ENCODE measurements at regions not wholly inside any gene's neighbourhood (a gene's known extent, or its start where the extent isn't known, plus 50 kb on each side); places are given as distances from the start of the nearest gene placed in this dataset.

GRCh38 chr15:58324533-58324932 lies 107.3 kb upstream of the LIPC start:
- DNase-seq (ENCODE audit: low spot score): no peak

- DNase-seq (ENCODE audit: low spot score): no peak
These were observed 103.8 kb upstream of the LIPC start for GRCh38 chr15:58327958-58328357.

GRCh38 chr15:58329211-58329610 lies 102.6 kb upstream of the LIPC start:
- no peak for DNase-seq (ENCODE audit: low spot score)

- DNase-seq (ENCODE audit: low spot score): no peak
These were observed 101.8 kb upstream of the LIPC start for GRCh38 chr15:58329781-58330671.

- DNase-seq (ENCODE audit: low spot score): no peak
These were observed 100.8 kb upstream of the LIPC start for GRCh38 chr15:58330741-58331559.

GRCh38 chr15:58331560-58331912 lies 100.3 kb upstream of the LIPC start:
- DNase-seq (ENCODE audit: low spot score): no peak

GRCh38 chr15:58331913-58332675 lies 99.7 kb upstream of the LIPC start:
- DNase-seq (ENCODE audit: low spot score): peak; percentile 94

- no peak for DNase-seq (ENCODE audit: low spot score)
These were observed 99.0 kb upstream of the LIPC start for GRCh38 chr15:58332676-58333400.

GRCh38 chr15:58334803-58335202 lies 97.0 kb upstream of the LIPC start:
- no peak for DNase-seq (ENCODE audit: low spot score)

GRCh38 chr15:58336161-58336560 lies 95.6 kb upstream of the LIPC start:
- DNase-seq (ENCODE audit: low spot score): no peak

GRCh38 chr15:58340176-58340575 lies 91.6 kb upstream of the LIPC start:
- DNase-seq (ENCODE audit: low spot score): no peak

GRCh38 chr15:58342508-58342907 lies 89.3 kb upstream of the LIPC start:
- no peak for DNase-seq (ENCODE audit: low spot score)

- no peak for DNase-seq (ENCODE audit: low spot score)
These were observed 87.3 kb upstream of the LIPC start for GRCh38 chr15:58344213-58345070.

GRCh38 chr15:58346361-58346760 lies 85.4 kb upstream of the LIPC start:
- no peak for DNase-seq (ENCODE audit: low spot score)

GRCh38 chr15:58348095-58348812 lies 83.5 kb upstream of the LIPC start:
- DNase-seq (ENCODE audit: low spot score): no peak

- DNase-seq (ENCODE audit: low spot score): no peak
These were observed 79.5 kb upstream of the LIPC start for GRCh38 chr15:58352026-58352929.

- DNase-seq (ENCODE audit: low spot score): no peak
These were observed 76.3 kb upstream of the LIPC start for GRCh38 chr15:58355382-58355971.

- DNase-seq (ENCODE audit: low spot score): no peak
These were observed 75.8 kb upstream of the LIPC start for GRCh38 chr15:58355973-58356372.

All from mesenteric fat pad (tissue), 1 donor.